ENCODE measurements at regions not wholly inside any gene's neighbourhood (a gene's known extent, or its start where the extent isn't known, plus 50 kb on each side); places are given as distances from the start of the nearest gene placed in this dataset.

DNA sequence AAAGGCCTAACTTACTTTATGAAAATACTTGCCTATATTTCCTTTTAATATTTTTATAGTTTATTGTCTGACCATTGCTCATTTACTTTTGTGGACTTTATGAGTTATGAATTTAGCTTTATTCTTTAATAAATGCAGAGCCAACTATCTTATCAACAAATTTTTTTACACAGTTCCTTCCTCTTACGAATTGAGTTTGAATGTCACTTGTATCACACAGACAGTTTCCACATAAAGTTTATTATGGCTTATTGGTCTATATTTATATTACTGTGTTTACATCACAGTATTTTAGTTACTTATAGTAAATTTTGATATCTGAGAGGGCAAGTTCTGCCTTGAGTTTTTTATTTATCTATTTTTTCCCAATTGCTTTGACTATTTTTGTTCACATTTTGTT is 450.6 kb downstream of the C4orf33 start:
- DNase-seq (ENCODE audit: low spot score) = no peak

DNA sequence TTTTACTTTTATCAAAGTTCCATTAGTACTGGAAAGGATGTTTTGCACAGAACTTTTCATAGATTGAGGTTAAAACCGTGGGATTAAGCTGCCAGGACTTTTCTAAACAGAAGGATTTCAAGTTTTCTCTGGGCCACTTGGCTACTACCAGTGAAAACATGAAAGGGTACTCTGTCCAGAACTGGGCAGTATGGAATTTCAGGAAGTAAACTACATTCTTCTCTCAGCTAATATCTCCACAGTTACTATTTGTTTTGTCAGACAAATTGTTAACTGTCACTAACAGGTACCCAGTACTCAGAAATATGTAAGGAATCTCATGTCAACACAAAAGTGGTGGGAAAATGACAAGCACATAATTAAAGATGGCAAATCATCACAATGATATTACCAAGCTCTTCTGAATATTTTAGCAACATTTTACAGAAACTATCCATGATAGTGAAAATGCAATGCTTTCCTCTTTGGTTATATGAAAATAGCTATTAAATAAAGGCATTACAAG is 454.4 kb downstream of the C4orf33 start:
- no peak for DNase-seq (ENCODE audit: low spot score)

DNA sequence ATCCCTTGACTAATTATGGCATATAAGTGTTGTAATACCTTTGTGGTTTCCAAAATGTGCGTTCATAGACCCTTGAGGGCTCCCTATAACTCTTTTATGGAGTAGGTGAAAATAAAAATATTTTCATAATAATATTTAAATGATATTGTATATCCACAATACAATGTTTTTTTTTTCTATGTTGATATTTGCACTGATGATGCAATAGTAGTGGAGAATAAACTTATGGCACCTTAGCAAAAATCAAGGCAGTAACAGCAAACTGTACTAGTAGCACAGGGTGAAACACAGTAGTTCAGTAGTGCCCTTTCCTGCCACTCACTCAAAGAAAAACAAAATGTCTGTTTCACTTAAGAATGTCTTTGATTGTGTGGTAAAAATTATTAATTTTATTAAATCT is 465.3 kb downstream of the C4orf33 start:
- no peak for DNase-seq (ENCODE audit: low spot score)

DNA sequence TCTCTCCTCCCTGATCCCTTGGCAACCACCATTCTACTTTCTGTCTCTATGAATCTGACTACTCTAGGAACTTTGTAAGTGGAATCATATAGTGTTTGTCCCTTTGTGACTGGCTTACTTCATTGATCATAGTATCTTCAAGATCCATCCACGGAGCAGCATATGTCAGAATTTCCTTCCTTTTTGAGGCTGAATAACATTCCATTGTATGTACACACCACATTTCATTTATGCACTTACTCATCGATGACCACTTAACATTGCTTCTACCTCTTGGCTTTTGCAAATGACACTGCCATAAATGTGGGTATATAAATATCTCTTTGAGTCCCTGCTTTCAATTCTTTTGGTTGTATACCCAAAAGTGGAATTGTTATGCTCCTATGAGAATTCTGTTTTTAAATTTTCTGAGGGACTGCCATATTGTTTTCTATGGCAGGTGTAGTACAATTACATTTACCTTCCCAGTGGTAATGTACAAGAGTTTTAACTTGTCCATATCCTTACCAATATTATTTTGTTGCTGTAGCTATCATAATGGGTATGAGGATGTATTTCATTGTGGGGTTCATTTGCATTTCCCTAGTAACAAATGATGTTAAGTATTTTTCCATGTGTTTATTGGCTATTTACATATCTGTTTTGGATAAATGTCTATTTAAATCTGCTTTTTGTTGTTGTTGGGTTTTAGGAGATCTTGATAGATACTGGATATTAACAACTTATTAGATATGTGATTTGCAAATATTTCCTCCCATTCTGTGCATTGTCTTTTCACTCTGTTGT is 466.1 kb downstream of the C4orf33 start:
- no peak for DNase-seq (ENCODE audit: low spot score)

DNA sequence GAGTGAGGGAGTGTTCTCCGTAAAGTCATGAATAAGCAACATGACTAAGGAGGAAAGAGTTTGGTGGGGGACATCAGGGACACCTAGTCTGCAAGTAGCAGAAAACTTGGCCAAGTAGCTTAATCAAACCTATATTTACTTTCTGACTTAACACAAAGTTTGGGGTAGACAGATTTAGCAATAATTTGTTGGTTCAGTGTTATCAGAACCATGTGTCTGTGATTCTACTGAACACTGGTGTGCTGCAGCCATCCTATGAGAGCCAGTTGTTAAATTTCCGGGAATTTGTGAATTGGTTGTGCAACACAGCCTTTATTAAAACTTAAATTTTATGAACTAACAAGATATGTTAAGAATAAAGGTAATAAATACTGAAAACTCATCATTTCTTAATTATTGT is 469.3 kb downstream of the C4orf33 start:
- no peak for DNase-seq (ENCODE audit: low spot score)

DNA sequence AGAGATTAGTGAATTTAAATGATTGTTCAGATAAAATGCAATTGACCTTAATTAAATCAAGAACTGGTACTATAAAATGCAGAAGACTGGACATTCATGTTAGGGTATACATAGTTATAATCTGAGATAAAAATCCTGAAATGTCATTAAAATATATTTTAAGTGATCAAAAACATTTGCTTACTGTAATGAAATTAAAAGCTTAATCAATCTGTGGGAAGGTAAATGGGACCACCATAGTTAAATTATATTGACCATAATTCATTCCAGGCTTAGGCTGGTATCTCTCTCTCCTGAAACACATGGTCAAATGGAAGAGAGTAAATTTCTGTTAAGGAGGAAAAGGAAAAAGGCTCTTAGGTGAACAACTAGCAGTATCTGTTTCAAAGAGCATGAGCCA is 474.4 kb downstream of the C4orf33 start:
- DNase-seq (ENCODE audit: low spot score) = no peak

DNA sequence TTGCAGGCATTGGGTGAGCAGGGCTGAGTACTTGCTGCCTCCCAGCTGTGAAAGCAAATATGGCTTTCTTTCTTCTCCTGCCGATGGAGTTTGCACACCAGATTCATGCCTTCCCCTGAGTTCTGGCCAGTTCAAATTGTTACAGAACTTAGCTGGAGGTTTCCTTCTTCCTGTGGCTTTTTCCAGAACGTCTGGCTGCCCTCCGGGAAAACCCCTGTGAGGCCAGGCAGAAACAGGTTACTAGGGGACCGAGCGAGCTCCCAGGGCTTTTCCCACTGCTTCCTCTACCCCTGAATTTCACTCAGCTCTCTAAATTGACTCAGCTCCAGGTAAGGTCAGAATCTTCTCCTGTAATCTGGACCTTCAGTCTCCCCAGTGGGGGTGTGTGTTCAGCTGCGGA is 482.4 kb downstream of the C4orf33 start:
- DNase-seq (ENCODE audit: low spot score) = no peak

DNA sequence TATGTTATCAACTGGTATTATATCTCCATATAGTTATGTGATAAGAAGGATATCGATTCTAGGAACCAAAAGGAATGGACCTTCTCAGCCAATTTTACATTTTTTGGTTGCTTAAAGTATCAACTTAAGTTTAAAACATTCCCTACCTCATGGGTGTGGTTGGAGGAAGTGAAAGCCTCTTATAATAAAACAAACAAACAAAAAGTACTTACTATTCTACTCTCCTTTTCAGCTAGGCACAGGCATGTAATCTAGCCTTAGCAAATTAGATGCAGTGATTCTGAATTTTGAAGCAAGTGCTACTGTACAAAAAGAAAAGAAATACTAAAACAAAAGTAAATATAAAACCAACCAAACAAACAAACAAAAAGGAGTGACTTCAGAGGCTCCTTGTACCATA is 485.4 kb downstream of the C4orf33 start:
- no peak for DNase-seq (ENCODE audit: low spot score)

DNA sequence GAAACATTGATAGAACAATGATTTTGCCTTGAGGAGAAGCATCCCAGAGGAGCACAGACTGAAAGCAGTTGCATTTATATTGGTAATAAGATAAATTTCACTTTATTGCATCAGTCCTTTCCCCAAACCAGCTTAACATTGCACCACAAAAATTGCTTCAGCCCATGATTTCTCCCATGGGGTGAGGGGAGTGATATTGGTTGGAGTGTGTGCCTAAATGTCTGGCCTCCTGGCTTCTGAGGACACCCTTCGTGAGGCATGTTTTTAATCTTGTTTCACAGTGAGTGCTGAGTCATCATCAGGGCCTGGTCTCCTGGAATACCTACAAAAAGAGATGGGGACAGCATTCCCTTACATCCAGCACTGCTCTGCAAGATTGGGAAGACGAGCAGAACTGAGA is 487.9 kb downstream of the C4orf33 start:
- DNase-seq (ENCODE audit: low spot score) = no peak

DNA sequence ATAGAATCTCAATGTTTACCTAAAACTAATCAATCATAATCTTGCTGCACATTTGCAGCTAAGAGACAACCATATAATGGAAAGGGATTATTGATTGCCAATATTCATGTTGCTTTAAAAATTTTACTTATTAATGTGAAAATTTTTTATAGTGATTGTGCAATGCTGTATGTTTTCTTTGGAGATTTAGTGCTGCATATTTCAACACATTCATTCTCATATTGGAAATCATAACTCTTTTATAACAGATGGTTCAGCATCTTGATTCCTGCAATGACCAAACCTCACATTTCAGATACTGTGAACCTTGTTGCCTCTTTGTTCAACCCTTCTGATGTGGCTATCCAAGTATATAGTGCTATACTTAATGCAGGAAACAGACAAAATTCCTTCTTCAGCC is 502.6 kb downstream of the C4orf33 start:
- DNase-seq (ENCODE audit: low spot score) = no peak

DNA sequence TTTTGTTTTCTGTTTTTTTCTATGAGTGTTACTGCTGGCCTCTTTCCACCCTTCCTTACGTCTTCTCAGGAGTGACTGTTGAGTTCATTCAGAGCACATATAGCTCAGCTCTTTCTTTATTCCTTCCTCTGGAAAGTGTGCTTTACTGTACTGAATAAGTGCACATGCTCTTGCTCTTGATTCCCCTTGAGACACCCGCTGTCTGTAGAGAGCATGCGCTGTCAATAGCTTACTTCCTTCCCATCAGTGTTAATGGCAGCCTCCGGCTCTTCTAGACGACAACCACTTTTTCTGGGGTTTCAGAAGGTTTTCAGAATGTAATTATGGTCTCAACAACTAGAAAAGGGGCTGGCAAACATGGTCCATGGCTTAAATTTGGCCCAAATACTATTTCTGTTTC is 504.9 kb downstream of the C4orf33 start:
- no peak for DNase-seq (ENCODE audit: low spot score)

DNA sequence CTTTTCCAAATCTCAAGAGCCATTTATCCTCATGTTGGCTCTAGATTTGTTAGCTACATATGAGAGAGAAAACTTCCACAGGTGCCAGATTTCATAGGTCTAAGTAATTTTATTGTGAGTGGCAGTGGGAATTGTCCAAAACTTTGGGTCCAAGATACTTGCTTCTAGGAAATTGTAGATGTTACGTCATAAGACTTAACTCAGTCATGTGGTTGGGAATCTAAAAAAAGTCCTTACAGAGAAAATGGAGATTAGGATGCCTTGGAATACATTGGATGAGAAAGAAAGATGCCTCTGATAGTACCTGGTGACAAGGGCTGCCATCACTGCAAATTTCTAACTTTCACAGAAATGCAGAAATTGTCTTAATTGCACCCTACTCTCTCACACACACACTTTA is 506.5 kb downstream of the C4orf33 start:
- no peak for DNase-seq (ENCODE audit: low spot score)

DNA sequence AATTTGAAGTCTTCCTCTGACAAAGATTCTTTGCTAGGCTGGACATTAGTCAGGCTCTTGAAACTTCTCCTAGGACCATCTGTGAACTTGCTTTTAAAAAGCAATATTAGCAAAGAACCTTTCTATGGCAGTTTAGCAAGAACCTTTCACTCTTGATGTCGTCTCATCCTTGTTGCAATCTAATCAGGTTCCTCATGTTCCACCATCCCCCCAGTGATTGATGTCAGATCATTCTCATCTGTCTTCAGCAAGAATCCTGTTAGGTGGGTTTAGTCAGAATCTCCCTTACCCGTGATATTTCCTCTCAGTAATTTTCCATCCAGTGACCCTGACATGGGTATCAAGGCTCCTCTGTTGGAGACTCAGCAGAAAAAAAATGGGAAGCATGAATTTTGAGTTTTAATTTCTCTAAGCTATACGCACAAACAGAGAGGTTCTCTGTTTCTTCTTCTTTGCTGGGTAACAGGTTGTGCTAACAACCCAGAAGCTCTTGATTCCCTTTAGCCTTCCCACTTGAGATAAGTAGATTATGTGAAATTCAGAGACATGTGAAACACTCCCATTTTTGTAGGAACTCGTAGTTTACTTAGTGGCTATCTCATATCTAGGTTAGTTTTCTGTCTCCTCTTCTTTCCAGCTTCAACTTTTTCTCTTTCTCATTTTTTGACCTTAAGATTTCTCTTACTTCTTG is 507.4 kb downstream of the C4orf33 start:
- no peak for DNase-seq (ENCODE audit: low spot score)

DNA sequence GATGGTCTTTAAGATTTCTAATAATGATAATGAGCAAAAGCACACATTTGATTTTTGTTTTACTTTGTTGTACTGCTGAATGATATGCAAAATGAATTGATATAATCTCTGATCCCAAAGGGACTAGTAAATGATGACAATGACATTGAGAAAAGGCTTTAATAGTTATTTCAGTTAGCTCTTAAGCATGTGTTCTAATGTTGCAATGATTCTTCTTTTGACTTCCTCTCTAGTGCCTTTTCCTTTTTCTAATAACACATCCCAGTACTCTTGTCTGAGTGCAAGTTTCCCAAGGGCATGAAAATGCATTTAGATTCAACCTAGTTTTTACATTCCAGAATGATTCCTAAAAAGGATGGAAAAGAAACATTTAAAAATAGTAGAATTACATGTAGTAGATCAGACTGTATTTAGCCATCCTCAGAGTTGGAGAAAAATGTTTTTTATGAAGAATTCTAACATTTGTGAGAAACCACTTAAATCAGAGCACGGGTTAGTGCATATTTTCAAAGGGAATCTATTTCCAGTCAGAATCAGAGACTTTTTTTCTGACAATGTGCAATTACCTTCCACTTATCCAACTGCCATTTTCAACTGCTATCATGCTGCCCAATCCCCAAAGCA is 508.8 kb downstream of the C4orf33 start:
- no peak for DNase-seq (ENCODE audit: low spot score)

DNA sequence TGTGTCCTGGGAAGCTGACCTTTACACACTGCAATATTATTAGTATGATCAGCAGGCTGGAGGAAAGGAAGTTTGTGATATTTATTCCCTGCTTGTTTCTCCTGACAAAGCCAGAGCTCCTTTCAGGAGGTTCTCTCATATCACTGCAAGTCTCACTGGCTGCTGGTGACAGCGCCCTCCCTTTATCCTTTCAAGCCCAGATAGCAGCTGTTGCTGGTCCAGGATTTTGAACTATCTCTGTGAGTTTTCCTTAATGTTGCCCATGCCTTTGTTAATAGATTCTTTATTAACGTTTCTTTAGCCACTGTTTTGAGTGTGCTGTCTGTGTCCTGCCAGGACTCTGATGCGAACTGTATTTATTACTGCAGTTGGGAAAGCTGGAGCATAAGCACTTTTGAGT is 518.7 kb downstream of the C4orf33 start:
- no peak for DNase-seq (ENCODE audit: low spot score)

DNA sequence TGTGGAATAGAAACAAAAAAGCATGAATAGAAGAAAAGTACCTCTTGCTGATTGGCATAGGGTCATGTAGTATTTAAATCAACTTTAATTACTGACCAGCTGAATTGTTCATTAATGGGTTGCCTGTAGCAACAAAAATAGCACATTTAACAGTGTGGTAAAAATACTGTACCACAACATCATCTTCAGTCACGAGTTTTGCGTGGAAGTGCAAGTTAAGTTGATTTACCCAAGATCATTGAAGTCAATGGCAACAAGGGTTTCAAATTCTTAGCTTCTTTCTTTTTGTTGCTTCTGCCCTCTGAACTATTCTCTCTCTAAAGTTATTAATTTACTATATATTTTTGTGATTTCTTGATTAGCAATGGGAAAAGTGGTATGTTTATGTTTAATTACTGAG is 526.6 kb downstream of the C4orf33 start:
- DNase-seq (ENCODE audit: low spot score) = no peak

DNA sequence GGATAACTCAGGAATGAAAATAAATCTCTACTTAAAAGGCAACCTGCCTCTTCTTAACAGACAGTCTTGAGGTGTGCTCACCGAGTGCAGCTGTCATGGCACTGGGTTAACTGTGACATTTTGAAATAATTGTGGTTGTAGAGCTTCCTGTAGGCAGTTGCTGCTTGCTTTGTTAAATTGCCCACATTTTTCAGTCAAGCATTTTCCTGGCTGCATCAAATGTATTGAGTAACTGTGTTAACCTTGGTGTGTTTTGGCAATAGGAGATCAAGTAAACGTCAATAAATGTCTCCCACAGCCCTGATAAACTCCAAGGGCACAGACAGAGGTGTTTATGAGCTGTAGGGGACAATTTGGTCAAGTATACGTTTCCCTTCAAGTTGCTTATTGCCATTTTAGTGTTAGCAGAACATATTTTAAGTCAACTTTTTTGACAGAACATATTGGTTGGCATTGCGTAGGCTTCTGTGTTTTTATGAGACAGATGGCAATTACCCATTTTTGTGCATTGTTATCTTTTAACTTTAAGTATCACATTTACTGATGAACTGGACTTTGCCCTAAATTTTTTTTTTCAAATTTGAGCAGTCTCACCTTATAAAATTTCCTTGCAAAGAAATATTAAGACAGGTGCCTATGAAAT is 527.4 kb downstream of the C4orf33 start:
- DNase-seq (ENCODE audit: low spot score) = no peak

DNA sequence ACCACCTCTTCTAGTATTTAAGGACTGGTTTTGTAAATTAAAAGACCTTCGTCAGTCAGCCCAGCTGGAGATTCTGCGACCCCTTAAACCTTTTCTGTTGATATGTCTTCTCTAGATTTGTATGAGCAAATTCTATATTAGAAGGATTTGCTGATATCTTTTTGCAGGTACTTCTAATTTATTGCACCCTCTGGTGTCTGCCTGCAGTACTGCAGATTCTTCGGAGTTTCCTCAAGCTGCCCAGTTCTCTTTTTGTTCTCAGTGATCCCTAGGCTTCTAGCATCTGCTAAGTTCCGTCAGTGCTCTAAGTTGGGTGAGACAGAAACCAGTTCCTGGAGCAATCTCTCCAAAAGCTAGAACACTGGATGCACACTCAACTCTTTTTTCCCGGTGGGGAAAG is 545.2 kb downstream of the C4orf33 start:
- DNase-seq (ENCODE audit: low spot score) = no peak

DNA sequence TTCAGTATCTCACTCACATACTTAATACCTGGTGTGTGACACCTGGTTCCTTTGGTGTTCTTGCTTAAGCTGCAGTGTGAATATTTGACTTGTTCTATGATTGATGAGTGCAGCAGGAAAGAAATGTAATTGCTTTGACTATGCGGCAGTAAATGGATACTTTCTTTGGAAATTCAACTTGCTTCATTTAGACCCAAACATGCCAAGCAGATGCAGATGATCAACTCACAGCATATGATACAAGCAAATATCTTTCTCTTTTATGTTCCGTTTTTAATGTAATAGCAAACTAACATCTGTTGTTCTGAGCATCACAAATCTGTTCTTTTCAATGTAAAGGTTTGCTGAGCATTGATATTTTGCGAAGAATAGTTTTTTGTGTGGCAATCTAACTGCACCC is 549.5 kb downstream of the C4orf33 start:
- no peak for DNase-seq (ENCODE audit: low spot score)

DNA sequence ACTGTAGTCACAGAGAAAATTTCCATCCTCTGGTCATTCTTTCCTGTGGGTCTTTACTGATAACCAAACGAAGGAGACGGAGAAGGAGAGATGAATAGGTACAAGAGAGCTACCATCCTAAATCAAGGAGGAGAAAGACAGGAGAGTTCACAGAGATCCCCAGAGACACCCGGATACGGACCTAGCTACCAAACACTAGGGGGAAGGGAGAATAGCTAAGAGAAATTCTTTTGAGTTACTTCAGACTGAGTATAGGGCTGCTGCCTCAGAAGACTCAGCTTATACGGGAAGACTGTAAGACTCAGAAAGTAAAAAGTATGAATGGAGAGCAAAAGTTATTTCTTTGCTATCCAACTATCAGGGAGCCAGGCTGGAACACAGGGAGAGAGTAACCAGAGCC is 572.1 kb downstream of the C4orf33 start:
- DNase-seq (ENCODE audit: low spot score) = no peak

DNA sequence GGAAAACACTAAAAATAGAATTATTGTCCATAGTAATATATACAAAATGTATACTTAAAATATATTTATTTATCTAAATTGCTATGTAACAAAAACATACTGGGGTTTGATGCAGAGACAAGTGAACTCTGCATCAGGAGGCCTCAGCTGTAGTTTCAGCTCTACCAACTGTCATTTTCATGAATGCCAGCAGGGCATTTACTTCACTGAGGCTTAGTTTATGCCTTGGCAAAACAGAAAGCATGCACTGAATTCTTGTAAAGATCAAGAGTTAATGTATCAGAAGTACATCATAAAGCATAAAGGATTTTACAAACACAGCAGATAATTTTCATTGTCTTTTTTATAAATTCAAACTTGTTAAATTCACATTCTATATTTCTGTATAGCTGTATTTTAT is 577.0 kb downstream of the C4orf33 start:
- DNase-seq (ENCODE audit: low spot score) = no peak

DNA sequence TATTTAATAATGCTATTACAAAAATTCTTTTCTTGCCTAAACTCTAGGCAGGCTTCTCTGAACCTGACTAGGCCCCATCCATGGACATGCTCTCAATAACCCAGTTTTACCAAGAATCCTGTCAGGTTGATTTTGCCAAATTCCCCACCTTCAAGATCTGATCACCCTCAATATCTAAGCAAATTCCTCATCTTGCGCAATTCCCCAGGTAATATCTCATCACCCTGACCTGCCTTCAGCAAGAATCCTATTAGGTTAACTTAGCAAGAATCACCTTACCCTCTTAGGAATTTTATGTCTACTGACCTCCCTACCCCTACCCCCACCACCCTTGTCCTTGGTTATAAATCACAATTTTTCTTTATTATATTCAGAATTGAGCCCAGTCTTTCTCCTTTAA is 579.1 kb downstream of the C4orf33 start:
- no peak for DNase-seq (ENCODE audit: low spot score)

DNA sequence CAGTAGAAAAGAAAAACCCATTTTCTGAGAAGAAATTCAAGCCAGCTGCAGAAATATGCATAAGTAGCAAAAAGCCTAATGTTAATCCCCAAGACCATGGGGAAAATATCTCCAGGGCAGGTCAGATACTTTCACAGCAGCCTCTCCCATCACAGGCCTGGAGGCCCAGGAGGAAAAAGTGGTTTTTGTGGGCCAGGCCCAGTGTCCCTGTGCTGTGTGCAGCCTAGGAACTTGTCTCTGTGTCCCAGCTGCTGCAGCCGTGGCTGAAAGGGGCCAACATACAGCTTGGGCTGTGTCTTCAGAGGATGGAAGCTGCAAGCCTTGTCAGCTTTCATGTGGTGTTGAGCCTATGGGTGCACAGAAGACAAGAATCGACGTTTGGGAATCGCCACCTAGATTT is 581.0 kb downstream of the C4orf33 start:
- DNase-seq (ENCODE audit: low spot score) = no peak

All from HuH-7 (cell line).